IMR-90 (cell line): ENCODE measurements at regions not wholly inside any gene's neighbourhood (a gene's known extent, or its start where the extent isn't known, plus 50 kb on each side); places are given as distances from the start of the nearest gene placed in this dataset.

ENCODE experiments used
- BHLHE40 ChIP-seq: fragments of 150-350 bp; IDR thresholded peaks from 2 replicates; pipeline ENCODE4 v1.6.1; 2016; ENCODE audit warnings: mild to moderate bottlenecking, low read depth, low read length
- CEBPB ChIP-seq: IDR thresholded peaks from 2 replicates; pipeline ENCODE4 v1.6.1; 2012; ENCODE audit warnings: low read depth, low read length, improper control_type of control experiment
- CTCF ChIP-seq: conservative IDR thresholded peaks from 2 replicates; pipeline ENCODE4 v1.5.1; 2012; ENCODE audit warnings: mild to moderate bottlenecking, low read depth, low read length, improper control_type of control experiment
- MAFK ChIP-seq: IDR thresholded peaks from 2 replicates; pipeline ENCODE4 v1.6.1; 2012; ENCODE audit warnings: low read depth, low read length, improper control_type of control experiment
- MXI1 ChIP-seq: IDR thresholded peaks from 2 replicates; pipeline ENCODE4 v1.6.1; 2012; ENCODE audit warnings: low read depth, mild to moderate bottlenecking, low read length, moderate library complexity, borderline replicate concordance
- POLR2A ChIP-seq: IDR thresholded peaks from 2 replicates; pipeline ENCODE4 v1.6.1; 2012; ENCODE audit warnings: mild to moderate bottlenecking, low read depth, low read length
- RAD21 ChIP-seq: IDR thresholded peaks from 2 replicates; pipeline ENCODE4 v1.6.1; 2012; ENCODE audit warnings: low read length, improper control_type of control experiment
- RFX5 ChIP-seq: IDR thresholded peaks from 2 replicates; pipeline ENCODE4 v1.8.0; 2012; ENCODE audit warnings: low read depth, mild to moderate bottlenecking, low read length, moderate library complexity
- SMC3 ChIP-seq: fragments of 150-350 bp; IDR thresholded peaks from 2 replicates; pipeline ENCODE4 v1.6.1; 2016; ENCODE audit warnings: low read depth, mild to moderate bottlenecking, antibody characterized with exemption, low read length, moderate library complexity
- USF2 ChIP-seq: fragments of 150-350 bp; IDR thresholded peaks from 2 replicates; pipeline ENCODE4 v1.6.1; 2017; ENCODE audit warnings: mild to moderate bottlenecking, antibody characterized with exemption, low read length, low read depth

- TF ChIP-seq SMC3, result no peak
- no peak for TF ChIP-seq CTCF
- TF ChIP-seq RAD21, result no peak
- TF ChIP-seq POLR2A, result no peak
- TF ChIP-seq MXI1, result no peak
- TF ChIP-seq BHLHE40, result no peak
- no peak for TF ChIP-seq MAFK
- TF ChIP-seq CEBPB, result no peak
- TF ChIP-seq RFX5, result no peak
- no peak for TF ChIP-seq USF2
Measured at GRCh38 chr16:85992779-85993178, 93.8 kb downstream of the IRF8 start.
